ENCODE measurements at regions not wholly inside any gene's neighbourhood (a gene's known extent, or its start where the extent isn't known, plus 50 kb on each side); places are given as distances from the start of the nearest gene placed in this dataset.

GRCh38 chr2:81835321-81836000 is 1530.9 kb upstream of the LRRTM1 start:
- Histone ChIP-seq H3K4me1 (no peaks in the 10 kb centered on the region), H3K9me3 (peaks cover 0 to 45% (median 22%) of the 10 kb centered on the region in 12 donors), H3K4me3 (no peak overlapping the region), H3K27me3 (no peaks in the 10 kb centered on the region), H3K27ac (no peak overlapping the region), H3K36me3 (no peaks in the 10 kb centered on the region)
- 78 to 85% (median 83%) methylated on average over 2 of the region's 2 CpGs for WGBS, 4 donors
- TF ChIP-seq POLR2A (IDR thresholded peaks at IDR 0.05): no peak
- TF ChIP-seq, protein P1, sequence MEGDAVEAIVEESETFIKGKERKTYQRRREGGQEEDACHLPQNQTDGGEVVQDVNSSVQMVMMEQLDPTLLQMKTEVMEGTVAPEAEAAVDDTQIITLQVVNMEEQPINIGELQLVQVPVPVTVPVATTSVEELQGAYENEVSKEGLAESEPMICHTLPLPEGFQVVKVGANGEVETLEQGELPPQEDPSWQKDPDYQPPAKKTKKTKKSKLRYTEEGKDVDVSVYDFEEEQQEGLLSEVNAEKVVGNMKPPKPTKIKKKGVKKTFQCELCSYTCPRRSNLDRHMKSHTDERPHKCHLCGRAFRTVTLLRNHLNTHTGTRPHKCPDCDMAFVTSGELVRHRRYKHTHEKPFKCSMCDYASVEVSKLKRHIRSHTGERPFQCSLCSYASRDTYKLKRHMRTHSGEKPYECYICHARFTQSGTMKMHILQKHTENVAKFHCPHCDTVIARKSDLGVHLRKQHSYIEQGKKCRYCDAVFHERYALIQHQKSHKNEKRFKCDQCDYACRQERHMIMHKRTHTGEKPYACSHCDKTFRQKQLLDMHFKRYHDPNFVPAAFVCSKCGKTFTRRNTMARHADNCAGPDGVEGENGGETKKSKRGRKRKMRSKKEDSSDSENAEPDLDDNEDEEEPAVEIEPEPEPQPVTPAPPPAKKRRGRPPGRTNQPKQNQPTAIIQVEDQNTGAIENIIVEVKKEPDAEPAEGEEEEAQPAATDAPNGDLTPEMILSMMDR (IDR thresholded peaks at IDR 0.05): no peak
- no peak for DNase-seq
- intact Hi-C loops (cut with DNase I): no loop called here
- no peak for ATAC-seq

- no peaks in the 10 kb centered on the region for H3K36me3 ChIP-seq
- H3K4me3 ChIP-seq: no peak overlapping the region
- TF ChIP-seq POLR2A (IDR thresholded peaks at IDR 0.05): no peak
- TF ChIP-seq, protein P1 (IDR thresholded peaks at IDR 0.05): no peak
- intact Hi-C loops (cut with DNase I): no loop called here
- H3K4me1 ChIP-seq: no peaks in the 10 kb centered on the region
- ATAC-seq (no peak), DNase-seq (no peak)
- H3K27me3 ChIP-seq: no peaks in the 10 kb centered on the region
- 74 to 79% (median 76%) methylated on average over 3 of the region's 3 CpGs for WGBS, 4 donors
- H3K9me3 ChIP-seq: peaks cover 0 to 13% (median 0%) of the 10 kb centered on the region in 12 donors
- no peak overlapping the region for H3K27ac ChIP-seq
Observed at GRCh38 chr2:81786811-81787210, 1482.3 kb upstream of the LRRTM1 start.

GRCh38 chr2:81767187-81767912 is 1462.8 kb upstream of the LRRTM1 start:
- Histone ChIP-seq H3K36me3 (no peaks in the 10 kb centered on the region), H3K4me1 (no peaks in the 10 kb centered on the region), H3K27ac (no peak overlapping the region), H3K9me3 (no peaks in the 10 kb centered on the region), H3K4me3 (no peak overlapping the region), H3K27me3 (no peaks in the 10 kb centered on the region)
- WGBS, 4 donors: 56 to 71% (median 65%) methylated on average over 5 of the region's 5 CpGs
- ATAC-seq: no peak
- intact Hi-C loops (cut with DNase I): no loop called here
- no peak for DNase-seq
- TF ChIP-seq POLR2A (IDR thresholded peaks at IDR 0.05): no peak
- TF ChIP-seq, protein P1 (IDR thresholded peaks at IDR 0.05): no peak

GRCh38 chr2:81747481-81748070 is 1443.0 kb upstream of the LRRTM1 start:
- no peak overlapping the region for H3K27ac ChIP-seq
- H3K4me3 ChIP-seq: no peak overlapping the region
- intact Hi-C loops (cut with DNase I): no loop called here
- H3K36me3 ChIP-seq: no peaks in the 10 kb centered on the region
- H3K9me3 ChIP-seq: peaks cover 0 to 9% (median 0%) of the 10 kb centered on the region in 12 donors
- H3K4me1 ChIP-seq: no peaks in the 10 kb centered on the region
- H3K27me3 ChIP-seq: no peaks in the 10 kb centered on the region
- ATAC-seq: no peak
- DNase-seq: no peak
- TF ChIP-seq POLR2A (IDR thresholded peaks at IDR 0.05): no peak
- TF ChIP-seq, protein P1 (IDR thresholded peaks at IDR 0.05): no peak
- WGBS, 4 donors: 59 to 70% (median 68%) methylated on average over 2 of the region's 2 CpGs

Measured in heart left ventricle (tissue), 16 donors.